ENCODE measurements at regions not wholly inside any gene's neighbourhood (a gene's known extent, or its start where the extent isn't known, plus 50 kb on each side); places are given as distances from the start of the nearest gene placed in this dataset.

- H3K4me3 ChIP-seq (ENCODE audit: low read depth, low read length), result no peak overlapping the region
- TF ChIP-seq ZBTB49 (tag by site-specific recombination; IDR thresholded peaks at IDR 0.05; ENCODE audit: low read depth) (no peak), PBX3 (CRISPR knock-in tag; IDR thresholded peaks at IDR 0.05) (no peak), HIC1 (tag by site-specific recombination; IDR thresholded peaks at IDR 0.05) (no peak), ZNF768 (tag by site-specific recombination; IDR thresholded peaks at IDR 0.05) (no peak), ZNF704 (tag by site-specific recombination; IDR thresholded peaks at IDR 0.05) (no peak), ZNF23 (tag by site-specific recombination; IDR thresholded peaks at IDR 0.05; ENCODE audit: borderline replicate concordance) (no peak), ZBTB8A (tag by site-specific recombination; IDR thresholded peaks at IDR 0.05) (no peak), PRDM10 (tag by site-specific recombination; IDR thresholded peaks at IDR 0.05) (no peak), MEIS1 (CRISPR knock-in tag; IDR thresholded peaks at IDR 0.05; ENCODE audit: borderline replicate concordance) (no peak), ZNF138 (tag by site-specific recombination; IDR thresholded peaks at IDR 0.05; ENCODE audit: borderline replicate concordance) (no peak), BCL11B (tag by site-specific recombination; IDR thresholded peaks at IDR 0.05; ENCODE audit: low read depth) (no peak), ZNF558 (tag by site-specific recombination; IDR thresholded peaks at IDR 0.05) (no peak)
- H3K36me3 ChIP-seq (ENCODE audit: control insufficient read depth in 2 of 2, insufficient read depth in 1 of 2, low read length in 2 of 2), result no peaks in the 10 kb centered on the region
- H3K27ac ChIP-seq (ENCODE audit: extremely low read depth, low read depth, low read length), result no peak overlapping the region
- H3K4me1 ChIP-seq (ENCODE audit: control insufficient read depth, insufficient read depth, low read length), result no peaks in the 10 kb centered on the region
- ChIA-PET POLR2A (no interaction called here), CTCF (no interaction called here)
- H3K9me3 ChIP-seq (ENCODE audit: control insufficient read depth, insufficient read depth, low read depth, low read length), result no peaks in the 10 kb centered on the region
These were observed 213.4 kb upstream of the PCDH17 start for GRCh38 chr13:57418067-57418677.

GRCh38 chr13:57424379-57424778 lies 207.2 kb upstream of the PCDH17 start:
- H3K4me1 ChIP-seq (ENCODE audit: control insufficient read depth, insufficient read depth, low read length), result no peaks in the 10 kb centered on the region
- ChIA-PET POLR2A (no interaction called here), CTCF (no interaction called here)
- no peaks in the 10 kb centered on the region for H3K36me3 ChIP-seq (ENCODE audit: control insufficient read depth in 2 of 2, insufficient read depth in 1 of 2, low read length in 2 of 2)
- H3K9me3 ChIP-seq (ENCODE audit: control insufficient read depth, insufficient read depth, low read depth, low read length), result no peaks in the 10 kb centered on the region
- H3K4me3 ChIP-seq (ENCODE audit: low read depth, low read length), result no peak overlapping the region
- no peak overlapping the region for H3K27ac ChIP-seq (ENCODE audit: extremely low read depth, low read depth, low read length)
- TF ChIP-seq ZNF248 (tag by site-specific recombination; IDR thresholded peaks at IDR 0.05) (no peak), ZFP41 (tag by site-specific recombination; IDR thresholded peaks at IDR 0.05; ENCODE audit: borderline replicate concordance) (no peak), SETDB1 (IDR thresholded peaks at IDR 0.05; ENCODE audit: insufficient read length, low read length) (no peak), PRDM1 (tag by site-specific recombination; IDR thresholded peaks at IDR 0.05) (no peak), ZXDB (tag by site-specific recombination; IDR thresholded peaks at IDR 0.05) (no peak), ZNF350 (tag by site-specific recombination; IDR thresholded peaks at IDR 0.05) (no peak), ZNF169 (tag by site-specific recombination; IDR thresholded peaks at IDR 0.05) (no peak), ZNF302 (tag by site-specific recombination; IDR thresholded peaks at IDR 0.05; ENCODE audit: low read depth) (no peak), ZNF777 (tag by site-specific recombination; IDR thresholded peaks at IDR 0.05; ENCODE audit: borderline replicate concordance) (no peak), ZNF214 (tag by site-specific recombination; IDR thresholded peaks at IDR 0.05; ENCODE audit: borderline replicate concordance) (no peak), YY1 (tag by site-specific recombination; IDR thresholded peaks at IDR 0.05) (no peak), SCRT1 (tag by site-specific recombination; IDR thresholded peaks at IDR 0.05; ENCODE audit: borderline replicate concordance) (no peak)

Measured in HEK293 (cell line).